ENCODE measurements at regions not wholly inside any gene's neighbourhood (a gene's known extent, or its start where the extent isn't known, plus 50 kb on each side); places are given as distances from the start of the nearest gene placed in this dataset.

DNA sequence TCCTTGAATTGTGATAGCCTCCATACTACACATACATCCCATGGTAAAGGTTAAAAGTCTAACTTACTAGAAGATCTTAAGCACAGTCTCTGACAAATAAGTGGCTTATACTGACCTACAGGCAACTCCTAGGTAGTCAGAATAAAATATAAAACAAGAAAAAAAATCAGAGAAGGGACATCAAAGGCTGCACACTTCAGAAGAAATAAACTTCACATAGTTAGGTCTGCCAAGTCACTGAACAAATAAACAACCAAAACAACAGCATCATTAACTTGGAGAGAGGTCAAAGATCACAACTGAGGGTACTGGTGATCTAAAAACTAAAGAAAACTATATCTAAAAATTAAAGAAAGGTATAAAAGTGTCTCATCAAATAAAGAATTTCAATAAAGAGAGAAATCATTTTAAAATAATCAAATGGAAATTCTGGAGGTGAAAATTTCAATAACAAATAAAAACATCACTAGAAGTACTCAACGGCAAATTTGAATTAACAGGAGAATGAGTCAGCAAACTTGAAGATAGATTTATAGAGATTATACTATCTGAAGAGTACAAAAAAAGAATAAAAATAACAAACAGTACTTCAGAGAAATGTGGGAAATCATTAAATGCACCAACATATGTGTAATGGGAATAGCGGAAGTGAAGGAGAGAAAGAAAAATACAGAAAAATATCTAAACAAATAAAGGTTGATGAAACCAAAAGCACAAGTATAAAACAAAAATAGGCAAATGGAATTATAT is 88.0 kb upstream of the UST start:
- DNase-seq (no peak), ATAC-seq (no peak)
- Histone ChIP-seq H3K4me3 (no peak overlapping the region), H3K9me3 (no peaks in the 10 kb centered on the region), H3K27ac (no peak overlapping the region), H3K36me3 (replicated peaks in 1 of 2; ENCODE audit: insufficient read depth in 1 of 2, low read depth in 2 of 2) (no peaks in the 10 kb centered on the region), H3K27me3 (no peaks in the 10 kb centered on the region), H3K4me1 (no peaks in the 10 kb centered on the region)
- TF ChIP-seq POLR2A (IDR thresholded peaks at IDR 0.05) (no peak), CTCF (IDR thresholded peaks at IDR 0.05) (no peak)
- 91 to 92% methylated on average over 2 of the region's 2 CpGs for WGBS, 2 donors
- intact Hi-C loops (cut with DNase I), result no loop called here

DNA sequence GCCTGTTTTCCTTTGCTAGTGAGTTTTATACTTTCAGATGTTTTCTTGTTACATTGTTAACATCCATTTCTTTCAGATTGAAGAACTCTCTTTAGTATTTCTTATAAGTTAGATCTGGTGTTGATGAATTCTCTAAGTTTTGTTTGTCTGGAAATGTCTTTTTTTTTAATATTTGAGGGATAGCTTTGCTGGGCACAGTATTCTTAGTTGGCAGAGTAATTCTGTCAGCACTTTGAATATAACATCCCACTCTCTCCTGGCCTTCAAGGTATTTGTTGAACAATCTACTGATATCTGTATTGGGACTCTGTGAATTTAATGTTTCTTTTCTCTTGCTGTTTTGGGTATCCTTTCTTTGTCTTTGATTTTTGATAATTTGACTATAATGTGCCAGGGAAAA is 79.4 kb upstream of the UST start:
- H3K36me3 ChIP-seq (replicated peaks in 1 of 2; ENCODE audit: insufficient read depth in 1 of 2, low read depth in 2 of 2), result no peaks in the 10 kb centered on the region
- no peak overlapping the region for H3K27ac ChIP-seq
- no peak overlapping the region for H3K4me3 ChIP-seq
- DNase-seq (no peak), ATAC-seq (no peak)
- intact Hi-C loops (cut with DNase I), result no loop called here
- no peaks in the 10 kb centered on the region for H3K4me1 ChIP-seq
- peaks cover 0 to 12% (median 0%) of the 10 kb centered on the region in 3 donors for H3K9me3 ChIP-seq
- no peak for TF ChIP-seq POLR2A (IDR thresholded peaks at IDR 0.05)
- TF ChIP-seq CTCF (IDR thresholded peaks at IDR 0.05), result no peak
- no peaks in the 10 kb centered on the region for H3K27me3 ChIP-seq

- no peak for DNase-seq
- H3K27ac ChIP-seq, result no peak overlapping the region
- intact Hi-C loops (cut with DNase I), result no loop called here
- H3K4me3 ChIP-seq, result no peak overlapping the region
- H3K4me1 ChIP-seq, result no peaks in the 10 kb centered on the region
- peaks cover 0 to 12% (median 0%) of the 10 kb centered on the region in 3 donors for H3K9me3 ChIP-seq
- no peaks in the 10 kb centered on the region for H3K36me3 ChIP-seq (replicated peaks in 1 of 2; ENCODE audit: insufficient read depth in 1 of 2, low read depth in 2 of 2)
- TF ChIP-seq POLR2A (IDR thresholded peaks at IDR 0.05), result no peak
- no peak for TF ChIP-seq CTCF (IDR thresholded peaks at IDR 0.05)
- WGBS, 2 donors, result 71 to 84% methylated on average over 6 to 8 of the region's 8 CpGs
- no peaks in the 10 kb centered on the region for H3K27me3 ChIP-seq
- ATAC-seq, result no peak
These were observed 75.7 kb upstream of the UST start for GRCh38 chr6:148671085-148671484.

DNA sequence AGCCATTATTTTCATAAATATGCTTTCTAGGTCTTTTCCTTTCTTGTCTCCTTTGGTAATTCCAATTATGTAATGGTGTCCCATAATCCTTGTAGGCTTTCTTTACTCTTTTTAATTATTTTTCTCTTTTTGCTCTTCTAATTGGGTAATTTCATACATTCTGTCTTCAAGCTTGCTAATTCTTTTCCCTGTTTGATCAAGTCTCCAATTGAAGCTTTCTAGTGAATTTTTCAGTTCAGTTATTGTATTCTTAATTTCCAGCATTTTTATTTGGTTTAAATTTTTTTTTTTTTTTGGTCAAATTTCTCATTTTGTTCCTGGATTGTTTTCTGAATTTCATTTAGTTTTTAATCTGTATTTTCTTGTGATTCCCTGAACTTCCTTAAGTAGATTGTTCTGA is 74.9 kb upstream of the UST start:
- H3K27me3 ChIP-seq, result no peaks in the 10 kb centered on the region
- H3K36me3 ChIP-seq (replicated peaks in 1 of 2; ENCODE audit: insufficient read depth in 1 of 2, low read depth in 2 of 2), result no peaks in the 10 kb centered on the region
- intact Hi-C loops (cut with DNase I), result no loop called here
- no peak for ATAC-seq
- no peak overlapping the region for H3K4me3 ChIP-seq
- no peak for TF ChIP-seq CTCF (IDR thresholded peaks at IDR 0.05)
- TF ChIP-seq POLR2A (IDR thresholded peaks at IDR 0.05), result no peak
- no peaks in the 10 kb centered on the region for H3K4me1 ChIP-seq
- H3K27ac ChIP-seq, result no peak overlapping the region
- peaks cover 0 to 6% (median 0%) of the 10 kb centered on the region in 3 donors for H3K9me3 ChIP-seq
- DNase-seq, result no peak

DNA sequence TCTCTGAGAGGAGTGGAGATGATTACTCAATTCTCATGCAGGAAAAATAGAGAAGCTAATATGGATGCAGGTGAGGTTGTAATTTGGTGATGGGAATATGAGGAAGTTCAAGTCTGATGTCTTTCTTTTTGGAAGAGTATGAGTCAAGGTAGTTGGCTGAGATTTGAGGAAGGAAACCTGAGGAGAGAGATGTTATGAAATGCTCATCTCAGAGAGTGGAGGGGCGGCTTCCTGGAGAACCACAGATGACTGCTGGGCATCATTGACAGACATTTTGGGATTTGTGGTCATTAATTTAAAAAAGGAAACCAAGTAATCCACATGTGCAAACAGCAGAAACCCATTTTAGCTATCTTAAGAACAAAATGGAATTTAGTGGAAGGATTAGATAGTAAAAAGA is 72.5 kb upstream of the UST start:
- intact Hi-C loops (cut with DNase I), result no loop called here
- 77 to 94% methylated on average over 1 of the region's 1 CpG for WGBS, 2 donors

More for the DNA sequence above, 72.5 kb upstream of the UST start:
- Histone ChIP-seq H3K36me3 (replicated peaks in 1 of 2; ENCODE audit: insufficient read depth in 1 of 2, low read depth in 2 of 2) (no peaks in the 10 kb centered on the region), H3K4me1 (no peaks in the 10 kb centered on the region), H3K27ac (no peak overlapping the region), H3K4me3 (no peak overlapping the region), H3K9me3 (peaks cover 0 to 6% (median 0%) of the 10 kb centered on the region in 3 donors), H3K27me3 (no peaks in the 10 kb centered on the region)
- no peak for DNase-seq
- ATAC-seq, result no peak
- TF ChIP-seq CTCF (IDR thresholded peaks at IDR 0.05) (no peak), POLR2A (IDR thresholded peaks at IDR 0.05) (no peak)
